BJ (cell line): ENCODE measurements at regions not wholly inside any gene's neighbourhood (a gene's known extent, or its start where the extent isn't known, plus 50 kb on each side); places are given as distances from the start of the nearest gene placed in this dataset.

Experiments used
- CTCF ChIA-PET: fragments of 350-600 bp; formaldehyde crosslinking; extraction: SDS; loops from one replicate; lab custom pipeline; 2021; ENCODE audit warnings: antibody characterized with exemption, inconsistent platforms; lab: Yijun Ruan, JAX
- POLR2A ChIA-PET: fragments of 300-600 bp; sonication (Branson Sonifier 250); formaldehyde crosslinking; extraction: SDS; loops from one replicate; lab custom pipeline; 2021; ENCODE audit warnings: antibody characterized with exemption; lab: Charles Lee
- DNase-seq: peaks from one replicate; pipeline ENCODE4 v3.0.0-alpha.2; 2011; ENCODE audit warnings: low read depth
- H3K27me3 ChIP-seq: 2 replicates; pipeline ENCODE4 v1.6.0; 2011; ENCODE audit warnings: low read length; ENCODE audit not compliant: control insufficient read depth, insufficient read depth
- H3K36me3 ChIP-seq: 2 replicates; pipeline ENCODE4 v1.5.1; 2011; ENCODE audit warnings: low read length; ENCODE audit not compliant: control insufficient read depth, insufficient read depth
- H3K4me3 ChIP-seq: 2 replicates; pipeline ENCODE4 v1.5.1; 2011; ENCODE audit warnings: low read depth, mild to moderate bottlenecking, control low read depth, low read length
- CTCF ChIP-seq: IDR thresholded peaks from 2 replicates; pipeline ENCODE4 v1.5.1; 2011; ENCODE audit warnings: low read depth, mild to moderate bottlenecking, control low read depth, inconsistent platforms, low read length, moderate library complexity; ENCODE audit not compliant: insufficient read depth

DNA sequence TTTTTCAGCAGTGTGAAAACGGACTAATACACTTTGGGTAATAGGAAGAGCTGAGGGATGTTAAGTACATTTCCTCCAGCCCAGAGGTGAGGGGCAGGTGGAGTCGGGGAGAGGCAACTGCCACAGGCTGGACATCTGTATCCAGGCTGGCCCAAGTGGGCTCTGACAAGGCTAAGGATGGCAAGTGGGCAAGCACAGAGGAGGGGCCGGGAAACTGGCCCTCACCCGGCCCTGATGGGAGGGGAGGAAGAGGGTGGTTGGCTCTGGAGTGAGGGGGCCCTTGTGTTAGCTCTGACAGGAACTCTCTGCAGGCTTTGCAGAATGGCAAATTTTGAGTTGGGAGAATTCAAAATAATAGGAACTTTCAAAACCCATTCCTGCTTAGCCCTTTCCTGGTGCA, 251.0 kb upstream of the TNRC6C start:
- no peak for DNase-seq
- Histone ChIP-seq H3K36me3 (no peaks in the 10 kb centered on the region), H3K27me3 (peaks cover 2% of the 10 kb centered on the region; the same call in 1 of the 2 replicates), H3K4me3 (no peak overlapping the region)
- CTCF ChIA-PET = no interaction called here
- POLR2A ChIA-PET = no interaction called here
- no peak for TF ChIP-seq CTCF

- H3K4me3 ChIP-seq = no peak overlapping the region
- no peaks in the 10 kb centered on the region for H3K36me3 ChIP-seq
- ChIA-PET CTCF (no interaction called here), POLR2A (no interaction called here)
- DNase-seq = no peak
- no peak for TF ChIP-seq CTCF
- H3K27me3 ChIP-seq = peaks cover 2% of the 10 kb centered on the region; the same call in 1 of the 2 replicates
Measured at GRCh38 chr17:77708049-77708448, 250.5 kb upstream of the TNRC6C start.

DNA sequence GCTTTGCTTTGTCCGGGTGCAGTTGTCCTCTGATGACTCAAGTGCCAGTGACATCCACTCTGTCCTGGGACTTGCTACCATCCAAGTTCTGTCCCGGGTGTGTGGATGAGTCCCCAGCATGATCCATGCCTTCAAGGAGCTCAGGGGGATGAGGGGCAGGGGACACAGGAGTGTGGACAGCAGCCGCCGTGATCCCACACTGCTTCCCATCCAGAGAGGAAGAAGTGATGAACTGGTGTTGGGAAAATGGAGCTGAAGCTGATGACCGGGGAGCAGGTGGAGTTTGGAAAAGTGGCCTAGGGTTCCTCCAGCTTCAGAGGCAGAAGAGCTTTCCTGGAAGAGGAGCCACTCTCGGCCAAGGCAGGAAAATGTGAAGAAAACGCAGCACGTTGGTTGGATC, 249.6 kb upstream of the TNRC6C start:
- Histone ChIP-seq H3K27me3 (peaks cover 2% of the 10 kb centered on the region; the same call in 1 of the 2 replicates), H3K4me3 (no peak overlapping the region), H3K36me3 (no peaks in the 10 kb centered on the region)
- ChIA-PET CTCF (no interaction called here), POLR2A (no interaction called here)
- DNase-seq = no peak
- TF ChIP-seq CTCF = no peak

- Histone ChIP-seq H3K4me3 (no peak overlapping the region), H3K27me3 (peaks cover 2% of the 10 kb centered on the region; the same call in 1 of the 2 replicates), H3K36me3 (no peaks in the 10 kb centered on the region)
- no peak for DNase-seq
- ChIA-PET CTCF (no interaction called here), POLR2A (no interaction called here)
- no peak for TF ChIP-seq CTCF
Measured at GRCh38 chr17:77709594-77709993, 248.9 kb upstream of the TNRC6C start.

GRCh38 chr17:77712578-77712977, 245.9 kb upstream of the TNRC6C start:
- ChIA-PET CTCF (no interaction called here), POLR2A (no interaction called here)
- no peak for DNase-seq
- Histone ChIP-seq H3K4me3 (no peak overlapping the region), H3K27me3 (no peaks in the 10 kb centered on the region; the same call in 1 of the 2 replicates), H3K36me3 (no peaks in the 10 kb centered on the region)
- no peak for TF ChIP-seq CTCF
